H9 (cell line): ENCODE measurements at regions not wholly inside any gene's neighbourhood (a gene's known extent, or its start where the extent isn't known, plus 50 kb on each side); places are given as distances from the start of the nearest gene placed in this dataset.

ENCODE experiments used
- DNase-seq: peaks from one replicate; pipeline ENCODE4 v3.0.0-alpha.2; 2017
- H2AFZ ChIP-seq: one replicate; pipeline ENCODE4 v1.6.1; 2013; ENCODE audit warnings: mild to moderate bottlenecking, low read length, control low read depth, moderate library complexity
- H2AK5ac ChIP-seq: 2 replicates; pipeline ENCODE4 v1.6.1; 2013; ENCODE audit warnings: low read length, control low read depth, mixed read lengths; ENCODE audit not compliant: insufficient read length
- H2BK120ac ChIP-seq: one replicate; pipeline ENCODE4 v1.6.1; 2013; ENCODE audit warnings: low read depth, mild to moderate bottlenecking, low read length, control low read depth, inconsistent platforms; ENCODE audit not compliant: poor library complexity, severe bottlenecking
- H2BK12ac ChIP-seq: 2 replicates; pipeline ENCODE4 v1.6.1; 2013; ENCODE audit warnings: low read length, control low read depth, mixed read lengths, low read depth; ENCODE audit not compliant: insufficient read length
- H2BK15ac ChIP-seq: 2 replicates; pipeline ENCODE4 v1.6.1; 2013; ENCODE audit warnings: low read depth, low read length, control low read depth
- H2BK20ac ChIP-seq: one replicate; pipeline ENCODE4 v1.6.1; 2013; ENCODE audit warnings: low read depth, mild to moderate bottlenecking, low read length, control low read depth, inconsistent platforms; ENCODE audit not compliant: poor library complexity, severe bottlenecking
- H2BK5ac ChIP-seq: 2 replicates; pipeline ENCODE4 v1.6.1; 2013; ENCODE audit warnings: low read length, control low read depth, mixed read lengths; ENCODE audit not compliant: insufficient read length
- H3K14ac ChIP-seq: 2 replicates; pipeline ENCODE4 v1.6.1; 2013; ENCODE audit warnings: low read length, control low read depth; ENCODE audit not compliant: insufficient read depth
- H3K18ac ChIP-seq: 2 replicates; pipeline ENCODE4 v1.6.1; 2013; ENCODE audit warnings: low read depth, mild to moderate bottlenecking, mixed read lengths, low read length, control low read depth; ENCODE audit not compliant: insufficient read length
- H3K23ac ChIP-seq: 2 replicates; pipeline ENCODE4 v1.6.1; 2013; ENCODE audit warnings: low read length, control low read depth, mixed read lengths, low read depth; ENCODE audit not compliant: insufficient read length
- H3K23me2 ChIP-seq: 2 replicates; pipeline ENCODE4 v1.6.1; 2013; ENCODE audit warnings: low read depth, mild to moderate bottlenecking, mixed read lengths, low read length, control low read depth; ENCODE audit not compliant: insufficient read length, poor library complexity, severe bottlenecking
- H3K27ac ChIP-seq: 2 replicates; pipeline ENCODE4 v1.5.1; 2013; ENCODE audit warnings: low read length, control low read depth, mixed read lengths, low read depth; ENCODE audit not compliant: insufficient read length
- H3K27me3 ChIP-seq: 2 replicates; pipeline ENCODE4 v1.6.1; 2013; ENCODE audit warnings: low read length, control low read depth, inconsistent platforms; ENCODE audit not compliant: insufficient read depth
- H3K4ac ChIP-seq: 2 replicates; pipeline ENCODE4 v1.6.1; 2013; ENCODE audit warnings: low read depth, mild to moderate bottlenecking, control low read depth, inconsistent platforms, low read length, moderate library complexity
- H3K4me1 ChIP-seq: 2 replicates; pipeline ENCODE4 v1.6.1; 2013; ENCODE audit warnings: low read length, control low read depth, inconsistent platforms; ENCODE audit not compliant: insufficient read depth
- H3K4me2 ChIP-seq: 2 replicates; pipeline ENCODE4 v1.6.1; 2013; ENCODE audit warnings: low read length, control low read depth, mixed read lengths; ENCODE audit not compliant: insufficient read length, insufficient read depth
- H3K56ac ChIP-seq: 2 replicates; pipeline ENCODE4 v1.6.1; 2013; ENCODE audit warnings: low read depth, mild to moderate bottlenecking, mixed read lengths, low read length, control low read depth; ENCODE audit not compliant: insufficient read length
- H3K79me1 ChIP-seq: 2 replicates; pipeline ENCODE4 v1.6.1; 2013; ENCODE audit warnings: low read depth, mild to moderate bottlenecking, moderate library complexity, low read length, control low read depth, inconsistent platforms; ENCODE audit not compliant: insufficient read depth, poor library complexity, severe bottlenecking
- H3K79me2 ChIP-seq: 2 replicates; pipeline ENCODE4 v1.6.1; 2013; ENCODE audit warnings: low read length, control low read depth, inconsistent platforms; ENCODE audit not compliant: insufficient read depth
- H3K9ac ChIP-seq: 2 replicates; pipeline ENCODE4 v1.6.1; 2013; ENCODE audit warnings: low read length, control low read depth, mixed read lengths; ENCODE audit not compliant: insufficient read length; ENCODE audit errors: extremely low read depth
- H3K9me3 ChIP-seq: one replicate; pipeline ENCODE4 v1.6.1; 2013; ENCODE audit warnings: low read depth, low read length, inconsistent platforms; ENCODE audit not compliant: control insufficient read depth
- H3T11ph ChIP-seq: one replicate; pipeline ENCODE4 v1.6.1; 2013; ENCODE audit warnings: mild to moderate bottlenecking, low read length, control low read depth, inconsistent platforms
- H4K20me1 ChIP-seq: one replicate; pipeline ENCODE4 v1.6.1; 2013; ENCODE audit not compliant: control insufficient read depth, insufficient read length, insufficient read depth
- H4K5ac ChIP-seq: 2 replicates; pipeline ENCODE4 v1.6.1; 2013; ENCODE audit warnings: low read depth, mild to moderate bottlenecking, mixed read lengths, low read length, control low read depth; ENCODE audit not compliant: insufficient read length
- H4K8ac ChIP-seq: replicated peaks from 2 replicates; pipeline ENCODE4 v1.6.1; 2013; ENCODE audit warnings: low read length, control low read depth, mixed read lengths, low read depth; ENCODE audit not compliant: insufficient read length
- H4K91ac ChIP-seq: 2 replicates; pipeline ENCODE4 v1.6.1; 2013; ENCODE audit warnings: low read depth, mild to moderate bottlenecking, moderate library complexity, mixed read lengths, low read length, control low read depth; ENCODE audit not compliant: insufficient read length
- H3K27ac Mint-ChIP-seq, 3 experiments: 2 replicates in 2 of 3; 3 replicates in 1 of 3; pipeline ENCODE4 v1.8.0; 2020 to 2021; ENCODE audit warnings: mixed read lengths in 3 of 3, mild to moderate bottlenecking in 1 of 3, moderate library complexity in 1 of 3
- H3K27me3 Mint-ChIP-seq: 2 replicates; pipeline ENCODE4 v1.8.0; 2021; ENCODE audit warnings: low read depth, mild to moderate bottlenecking, moderate library complexity, mixed read lengths
- H3K36me3 Mint-ChIP-seq, 3 experiments: 2 replicates in 2 of 3; 3 replicates in 1 of 3; pipeline ENCODE4 v1.8.0; 2020 to 2021; ENCODE audit warnings: low read depth in 3 of 3, mixed read lengths in 3 of 3; ENCODE audit not compliant: insufficient read depth in 1 of 3
- H3K4me1 Mint-ChIP-seq, 2 experiments: 2 replicates each; pipeline ENCODE4 v1.8.0; 2020; ENCODE audit warnings: mixed read lengths in 2 of 2
- H3K4me3 Mint-ChIP-seq, 2 experiments: 2 replicates in 1 of 2; 3 replicates in 1 of 2; pipeline ENCODE4 v1.8.0; 2020 to 2021; ENCODE audit warnings: mild to moderate bottlenecking in 2 of 2, mixed read lengths in 2 of 2, moderate library complexity in 1 of 2
- H3K9me3 Mint-ChIP-seq, 2 experiments: 2 replicates in 1 of 2; 3 replicates in 1 of 2; pipeline ENCODE4 v1.8.0; 2020; ENCODE audit warnings: mild to moderate bottlenecking in 2 of 2, mixed read lengths in 2 of 2, moderate library complexity in 1 of 2
- WGBS: extraction: QIAGEN DNeasy Blood & Tissue Kit; methylation state at CpG from one replicate; pipeline ENCODE4 v1.1.7; 2013; ENCODE audit warnings: missing lambda C conversion rate, low lambda C conversion rate, mixed read lengths; ENCODE audit not compliant: insufficient read length; ENCODE audit errors: extremely low coverage; 5-methylcytosine and 5-hydroxymethylcytosine counted together
- TF ChIP-seq, protein P1 (sequence below): fragments of 200-600 bp; sonication (generic); conservative IDR thresholded peaks from 3 replicates; pipeline ENCODE4 v1.8.0; 2021; ENCODE audit warnings: antibody characterized with exemption, mild to moderate bottlenecking

DNA sequence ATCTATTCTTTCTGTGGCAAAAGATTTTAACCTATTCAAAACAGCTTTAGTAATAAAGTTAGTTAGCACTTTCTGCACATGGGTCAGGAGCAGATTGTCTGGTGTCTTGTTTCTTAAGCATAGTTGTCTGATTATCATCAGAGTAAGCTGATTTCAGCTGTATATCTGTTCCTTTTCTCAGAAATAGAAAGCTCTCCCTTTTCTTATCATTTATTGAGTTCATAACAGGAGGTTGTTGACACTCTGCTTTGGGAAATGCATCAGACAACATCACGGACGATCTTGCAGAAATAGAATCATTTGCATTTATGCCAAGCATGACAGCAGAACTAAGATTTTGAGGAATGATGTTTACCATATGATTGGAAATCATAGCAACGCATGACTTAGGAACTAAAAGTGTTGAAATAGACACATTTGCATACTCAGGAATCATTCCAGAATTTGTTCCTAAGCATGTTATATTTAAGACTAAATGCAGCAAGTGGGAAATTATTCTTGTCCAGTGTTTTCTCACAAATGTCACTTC lies 66.7 kb downstream of the RBMX2 start:
- Mint-ChIP-seq H3K4me1 (no peaks in the 10 kb centered on the region), H3K4me3 (no peak overlapping the region), H3K9me3 (peaks cover 0 to 21% of the 10 kb centered on the region in 2 experiments; a peak in 2 of 5 replicates), H3K27ac (no peak overlapping the region), H3K27me3 (peaks cover 4% of the 10 kb centered on the region; the same call in 1 of the 2 replicates), H3K36me3 (no peaks in the 10 kb centered on the region)
- H3K56ac ChIP-seq: no peak overlapping the region
- H3T11ph ChIP-seq: no peak overlapping the region
- no peak overlapping the region for H2BK12ac ChIP-seq
- no peaks in the 10 kb centered on the region for H3K79me1 ChIP-seq
- TF ChIP-seq, protein P1, sequence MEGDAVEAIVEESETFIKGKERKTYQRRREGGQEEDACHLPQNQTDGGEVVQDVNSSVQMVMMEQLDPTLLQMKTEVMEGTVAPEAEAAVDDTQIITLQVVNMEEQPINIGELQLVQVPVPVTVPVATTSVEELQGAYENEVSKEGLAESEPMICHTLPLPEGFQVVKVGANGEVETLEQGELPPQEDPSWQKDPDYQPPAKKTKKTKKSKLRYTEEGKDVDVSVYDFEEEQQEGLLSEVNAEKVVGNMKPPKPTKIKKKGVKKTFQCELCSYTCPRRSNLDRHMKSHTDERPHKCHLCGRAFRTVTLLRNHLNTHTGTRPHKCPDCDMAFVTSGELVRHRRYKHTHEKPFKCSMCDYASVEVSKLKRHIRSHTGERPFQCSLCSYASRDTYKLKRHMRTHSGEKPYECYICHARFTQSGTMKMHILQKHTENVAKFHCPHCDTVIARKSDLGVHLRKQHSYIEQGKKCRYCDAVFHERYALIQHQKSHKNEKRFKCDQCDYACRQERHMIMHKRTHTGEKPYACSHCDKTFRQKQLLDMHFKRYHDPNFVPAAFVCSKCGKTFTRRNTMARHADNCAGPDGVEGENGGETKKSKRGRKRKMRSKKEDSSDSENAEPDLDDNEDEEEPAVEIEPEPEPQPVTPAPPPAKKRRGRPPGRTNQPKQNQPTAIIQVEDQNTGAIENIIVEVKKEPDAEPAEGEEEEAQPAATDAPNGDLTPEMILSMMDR: no peak
- H2BK5ac ChIP-seq: no peak overlapping the region
- no peak overlapping the region for H4K91ac ChIP-seq
- no peak overlapping the region for H3K4me2 ChIP-seq
- no peak overlapping the region for H3K9ac ChIP-seq
- no CpG with 5 or more reads among the region's 3 CpGs for WGBS
- no peak overlapping the region for H2BK20ac ChIP-seq
- no peaks in the 10 kb centered on the region for H3K79me2 ChIP-seq
- no peaks in the 10 kb centered on the region for H3K4me1 ChIP-seq
- H3K27ac ChIP-seq: no peak overlapping the region
- peaks cover 6% of the 10 kb centered on the region for H3K9me3 ChIP-seq
- no peak overlapping the region for H4K5ac ChIP-seq
- no peak overlapping the region for H3K14ac ChIP-seq
- no peak overlapping the region for H2BK15ac ChIP-seq
- H3K23me2 ChIP-seq: no peaks in the 10 kb centered on the region
- no peaks in the 10 kb centered on the region for H4K20me1 ChIP-seq
- no peak overlapping the region for H3K18ac ChIP-seq
- no peak overlapping the region for H4K8ac ChIP-seq
- H3K23ac ChIP-seq: no peak overlapping the region
- H2BK120ac ChIP-seq: no peak overlapping the region
- no peak overlapping the region for H2AFZ ChIP-seq
- no peak overlapping the region for H3K4ac ChIP-seq
- no peak overlapping the region for H2AK5ac ChIP-seq
- DNase-seq: no peak
- no peaks in the 10 kb centered on the region for H3K27me3 ChIP-seq
